Left hindlimb (tissue), 1 donor: ENCODE measurements at regions not wholly inside any gene's neighbourhood (a gene's known extent, or its start where the extent isn't known, plus 50 kb on each side); places are given as distances from the start of the nearest gene placed in this dataset.
A peak's percentile ranks its signal among the peaks of the same experiment; 100 is the strongest.

Source experiments
- DNase-seq: peaks from one replicate; pipeline ENCODE4 v3.0.0-alpha.2; 2018

DNA sequence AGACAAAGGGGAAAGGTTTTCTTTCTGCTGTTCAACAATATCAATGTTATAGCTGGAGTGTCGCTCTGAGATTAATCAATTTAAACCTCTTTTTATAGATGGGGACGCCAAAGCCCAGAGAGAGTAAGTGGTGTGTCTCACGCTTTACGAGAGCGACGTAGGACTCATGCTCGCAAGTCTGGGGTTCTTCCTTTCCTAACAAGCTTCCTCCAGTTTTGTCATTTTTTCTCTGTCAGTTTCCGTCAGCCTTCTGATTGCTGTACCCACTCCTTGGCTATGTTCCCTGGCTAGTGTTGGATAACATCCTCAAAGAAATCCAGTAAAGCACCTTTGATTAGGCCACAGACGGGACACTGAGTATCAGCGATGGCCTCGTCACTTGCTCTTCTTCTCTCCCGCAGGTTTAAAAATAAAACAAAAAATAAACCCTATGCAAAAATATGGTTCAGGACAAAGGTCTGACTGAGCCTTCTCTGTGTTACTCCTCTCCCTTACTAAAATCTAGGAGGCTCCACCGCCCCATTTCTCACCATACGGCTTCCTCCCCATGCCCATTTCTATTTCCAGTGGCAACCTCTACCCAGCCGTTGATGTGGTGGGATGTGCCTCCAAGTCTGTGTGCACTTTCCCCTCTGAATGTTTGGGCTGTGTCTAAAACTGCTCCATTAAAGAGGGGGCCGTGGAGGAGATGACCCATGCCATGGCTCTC is 172.7 kb upstream of the PARP11 start:
- DNase-seq: no peak

DNA sequence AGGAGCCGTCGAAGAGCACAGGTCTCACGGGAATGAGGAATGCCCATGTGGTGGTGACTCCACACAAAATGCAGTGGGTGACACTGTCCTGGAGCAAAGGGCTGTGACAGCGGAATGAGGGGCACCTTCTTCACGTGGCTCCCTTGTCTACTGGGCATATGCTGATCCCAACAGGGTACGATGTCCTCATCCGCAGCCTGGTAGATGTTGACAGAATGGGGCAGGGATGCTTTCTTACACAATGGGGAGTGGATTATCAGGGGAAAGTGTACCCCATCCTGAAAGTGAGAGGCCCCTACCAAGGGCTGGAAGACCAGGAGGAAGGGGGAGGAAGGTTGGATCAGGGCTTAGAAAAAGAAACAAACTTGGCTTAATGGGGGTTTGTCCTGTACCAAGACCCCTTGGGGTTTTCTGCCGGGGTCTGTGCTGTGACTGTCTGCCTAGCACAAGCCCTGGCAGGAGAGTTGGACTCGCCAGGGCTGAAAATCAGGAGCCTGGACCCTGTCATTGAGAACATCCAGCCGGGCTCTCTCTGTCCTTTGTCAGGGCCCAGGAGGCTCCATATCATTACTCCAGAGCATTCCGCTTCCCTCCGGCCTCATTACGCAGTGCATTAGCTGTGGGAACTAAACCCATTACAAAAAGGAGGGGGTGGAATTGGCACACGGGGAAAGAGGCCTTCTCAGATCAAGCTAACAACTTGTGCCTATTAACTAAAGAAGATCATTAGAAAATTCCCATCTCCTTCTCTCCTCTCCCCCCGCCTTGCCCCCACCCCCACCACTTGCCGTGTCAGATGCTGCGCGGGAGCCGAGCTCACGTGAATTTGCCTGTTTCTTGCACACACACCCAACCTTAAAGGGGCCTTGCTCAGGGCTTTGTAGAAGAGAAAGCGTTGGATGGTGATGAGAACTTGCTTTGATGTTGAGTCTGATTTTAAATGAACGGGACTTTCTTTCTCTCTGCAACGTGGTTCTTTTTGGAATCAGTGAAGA is 171.8 kb upstream of the PARP11 start:
- DNase-seq: no peak

- no peak for DNase-seq
Observed at GRCh38 chr12:4044101-4044500, 170.9 kb upstream of the PARP11 start.

DNA sequence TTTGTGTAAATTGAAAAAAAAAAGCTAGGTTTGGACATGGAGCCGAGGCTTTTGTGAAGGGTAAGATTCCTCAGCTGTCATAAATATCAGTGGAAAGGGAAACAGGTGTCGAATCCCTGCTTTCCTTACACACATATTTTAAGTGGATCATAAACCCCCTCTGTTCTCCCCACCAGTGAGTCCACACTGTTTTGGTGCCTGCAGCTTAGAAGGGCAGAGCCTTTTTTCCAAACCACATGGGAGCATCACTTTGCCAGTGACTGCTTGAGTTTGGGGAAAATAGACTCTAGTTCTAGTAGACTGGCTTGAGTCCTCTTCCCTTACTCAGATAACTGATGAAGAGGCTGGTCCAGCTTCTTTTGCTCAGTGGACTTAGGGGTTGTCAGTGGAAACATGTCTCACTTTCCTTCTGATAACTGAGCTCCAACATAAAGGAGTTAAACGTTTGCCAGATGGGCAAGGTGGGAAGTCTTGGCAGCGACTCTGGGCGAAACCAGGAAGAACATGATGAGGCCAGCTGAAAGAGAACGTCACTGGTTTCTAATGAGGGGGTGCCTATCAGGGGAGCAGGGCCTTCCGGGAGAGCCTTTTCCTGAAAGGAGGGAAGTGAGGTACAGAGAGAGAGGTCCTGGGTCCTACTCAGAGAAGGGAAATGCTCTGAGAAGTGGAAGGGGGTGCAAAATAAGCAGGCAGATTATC is 168.1 kb upstream of the PARP11 start:
- no peak for DNase-seq

DNA sequence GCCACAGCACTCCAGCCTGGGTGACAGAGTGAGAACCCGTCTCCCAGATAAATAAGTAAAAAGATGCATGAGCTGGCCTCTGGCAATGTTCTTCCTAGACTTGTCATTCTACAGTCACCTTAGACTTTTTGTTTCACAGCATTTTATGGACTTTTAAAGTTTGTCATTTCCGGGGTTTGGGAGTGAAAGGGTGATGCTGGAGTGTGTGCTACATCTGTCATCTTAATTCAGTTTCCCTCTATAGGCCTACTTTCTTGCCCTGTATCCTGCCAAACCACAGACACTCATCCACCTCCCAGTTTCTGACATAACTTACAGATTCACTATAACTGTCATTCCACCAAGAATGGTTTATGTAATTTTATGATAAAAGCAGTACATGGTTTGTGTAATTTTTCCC is 166.7 kb upstream of the PARP11 start:
- DNase-seq: no peak

DNA sequence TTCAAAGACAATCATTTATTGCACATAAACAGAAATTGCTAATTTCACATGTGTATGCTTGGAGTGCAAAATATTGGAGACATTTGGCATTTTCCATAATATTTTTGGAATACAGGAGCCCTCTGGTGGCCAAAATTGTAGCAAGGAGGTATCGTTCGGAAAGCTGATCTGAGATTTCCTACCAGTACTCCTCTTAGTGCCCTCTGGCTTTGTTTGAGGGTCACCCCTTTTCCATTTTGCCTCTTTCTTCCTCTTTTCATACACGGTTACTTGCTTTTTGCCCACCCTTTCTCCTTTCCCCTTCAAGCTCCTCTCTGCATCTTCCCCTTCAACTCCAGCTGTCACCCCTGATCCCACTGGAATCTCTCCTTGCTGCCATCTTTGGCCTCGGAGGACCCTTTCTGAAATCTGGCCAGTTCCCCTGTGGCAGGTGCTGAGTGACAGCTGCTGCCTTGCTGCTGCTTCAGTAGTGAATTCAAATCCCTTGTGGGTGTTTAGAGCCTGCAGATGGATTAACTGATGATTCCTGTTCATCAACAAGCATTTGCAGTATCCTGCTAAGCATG is 164.6 kb upstream of the PARP11 start:
- peak; percentile 64 for DNase-seq

GRCh38 chr12:4036671-4037271 is 163.6 kb upstream of the PARP11 start:
- no peak for DNase-seq

DNA sequence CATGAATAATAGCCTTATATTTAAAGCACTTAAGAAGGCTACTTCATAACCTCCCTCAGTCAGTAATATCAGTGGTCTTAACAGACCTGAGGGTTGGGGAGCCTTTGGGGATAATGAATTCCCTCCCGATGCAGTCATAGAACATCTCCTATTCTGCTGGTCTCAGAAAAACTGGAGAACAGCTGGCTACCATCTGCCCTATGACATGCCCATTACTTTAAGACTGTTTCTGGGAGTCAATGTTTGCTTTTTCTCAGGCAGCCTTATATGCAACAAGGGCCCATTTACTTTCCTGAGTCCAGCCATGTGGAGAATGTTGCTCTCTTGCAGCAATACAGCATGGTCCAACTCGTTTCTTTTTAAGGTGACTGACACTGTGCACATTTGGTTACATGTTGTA is 161.7 kb upstream of the PARP11 start:
- DNase-seq: no peak

DNA sequence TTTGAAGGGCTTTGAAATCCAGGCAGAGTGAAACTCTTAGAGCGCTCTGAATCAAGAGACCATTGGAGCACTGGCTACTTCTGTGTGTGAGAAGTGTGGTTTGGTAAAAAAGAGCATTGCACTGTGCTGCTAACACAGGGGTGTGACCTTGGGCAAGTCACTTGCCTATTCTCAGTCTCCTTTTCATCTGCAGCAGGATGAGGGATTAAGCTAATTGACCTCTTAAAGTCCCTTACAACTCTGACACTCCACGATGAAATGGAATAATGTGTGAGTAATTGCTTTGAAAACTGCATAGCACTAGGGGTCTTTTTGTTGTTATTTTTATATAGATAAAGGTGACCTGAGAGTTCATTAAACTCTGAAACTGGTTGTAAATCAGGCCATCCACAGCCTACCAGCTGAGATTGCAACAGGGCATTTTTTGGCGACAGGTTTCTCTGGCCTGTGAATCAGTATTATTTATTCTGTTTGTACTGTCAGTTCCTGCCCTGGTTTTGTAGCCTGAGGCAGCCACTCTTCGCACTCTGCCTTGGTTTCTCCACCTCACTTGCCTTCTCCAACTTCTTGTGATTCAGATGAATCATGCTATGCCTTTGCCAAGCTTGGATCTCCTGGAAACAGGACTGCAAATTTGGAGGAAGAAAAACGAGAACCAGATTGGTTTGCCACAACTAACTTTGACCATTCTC is 159.9 kb upstream of the PARP11 start:
- DNase-seq: no peak

DNA sequence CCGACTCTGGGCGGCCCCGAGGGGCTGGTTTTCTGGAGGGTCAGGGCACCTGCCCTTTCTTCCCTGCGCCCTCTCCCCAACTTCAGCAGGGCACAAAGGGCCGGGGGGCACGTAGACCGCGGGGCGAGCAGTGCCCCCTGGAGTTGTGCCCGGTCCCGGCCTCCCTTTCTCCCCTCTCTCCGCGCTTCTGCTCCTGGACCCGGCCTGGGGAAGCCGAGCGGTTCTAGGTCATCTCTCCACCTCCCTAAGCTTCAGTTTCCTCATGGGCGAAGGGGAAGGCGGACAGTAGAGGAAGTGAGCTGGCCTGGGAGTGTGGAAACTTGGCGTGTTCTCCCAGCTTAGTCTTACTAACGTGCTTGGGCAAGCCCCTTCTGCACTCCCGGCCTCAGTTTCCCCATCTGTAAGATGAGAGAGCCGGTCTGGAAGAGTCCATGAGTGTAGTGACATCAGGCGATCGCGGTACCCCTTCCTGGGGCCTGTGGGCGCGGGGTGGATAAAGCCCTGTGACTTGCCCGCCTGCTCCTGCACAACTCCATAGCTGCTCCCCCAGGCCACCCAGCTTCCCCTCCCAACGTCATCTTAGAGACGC is 158.6 kb upstream of the PARP11 start:
- no peak for DNase-seq

- peak; percentile 94 for DNase-seq
Observed at GRCh38 chr12:4030929-4031702, 157.9 kb upstream of the PARP11 start.

DNA sequence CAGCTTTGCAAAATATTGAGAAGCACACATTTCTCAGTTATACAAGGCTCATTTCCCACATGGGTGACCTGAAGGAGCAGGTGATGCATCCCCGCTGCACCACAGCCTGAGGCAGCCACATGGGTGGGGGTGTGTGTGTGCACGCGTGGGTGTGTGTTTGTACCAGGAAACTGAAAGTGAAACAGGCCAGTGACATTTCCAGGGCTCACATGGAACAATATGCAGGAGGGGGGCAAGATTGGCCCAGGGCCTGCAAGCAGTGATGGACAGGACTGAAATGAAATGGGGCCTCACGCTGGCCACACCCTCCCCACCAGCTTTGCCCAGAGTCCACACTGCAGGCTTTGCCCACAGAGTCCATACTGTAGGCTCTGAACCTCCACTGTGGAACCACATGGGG is 154.2 kb upstream of the PARP11 start:
- DNase-seq: no peak

- no peak for DNase-seq
Observed at GRCh38 chr12:4026517-4026916, 153.3 kb upstream of the PARP11 start.

- DNase-seq: no peak
Observed at GRCh38 chr12:4026020-4026358, 152.8 kb upstream of the PARP11 start.

DNA sequence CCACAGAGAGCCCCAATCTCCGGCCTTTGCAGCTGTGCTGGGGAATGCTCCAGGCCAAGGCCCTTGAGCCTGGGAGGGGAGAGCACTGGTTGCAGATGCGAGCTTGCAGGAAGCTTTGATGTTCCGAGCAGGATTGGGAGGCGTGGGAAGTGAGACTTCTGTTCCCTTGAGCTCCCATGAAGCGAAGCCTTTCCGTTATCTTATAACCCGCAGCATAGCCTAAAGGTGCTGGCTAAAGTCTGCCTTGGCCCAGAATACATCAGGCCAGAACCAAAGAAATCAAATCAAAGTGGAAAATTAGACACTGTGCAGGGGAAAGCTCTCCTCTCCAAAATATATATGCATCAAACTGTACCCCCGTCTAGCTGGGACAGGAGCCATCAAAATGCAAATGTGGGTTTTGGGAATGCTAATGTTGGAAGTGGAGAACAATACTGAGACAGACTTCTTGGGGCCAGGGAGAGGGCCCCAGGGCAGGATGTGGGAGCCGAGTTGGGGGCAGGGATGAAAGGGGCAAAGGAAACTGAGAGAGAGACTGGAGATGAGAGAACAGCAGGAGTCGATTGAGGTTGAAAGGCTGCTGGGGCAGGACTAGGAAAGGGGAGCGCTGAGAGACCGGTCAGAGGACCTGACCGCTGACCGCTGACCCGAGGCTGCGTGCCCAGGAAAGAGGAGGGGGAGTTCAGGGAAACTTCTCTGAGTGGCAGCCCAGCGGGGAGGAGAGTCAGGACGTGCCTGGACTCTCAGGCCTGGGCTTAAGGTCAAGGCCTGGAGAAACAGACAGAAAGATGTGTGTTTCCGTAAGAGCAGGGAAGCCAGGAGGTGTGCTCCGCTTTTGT is 152.2 kb upstream of the PARP11 start:
- DNase-seq: peak; percentile 57

DNA sequence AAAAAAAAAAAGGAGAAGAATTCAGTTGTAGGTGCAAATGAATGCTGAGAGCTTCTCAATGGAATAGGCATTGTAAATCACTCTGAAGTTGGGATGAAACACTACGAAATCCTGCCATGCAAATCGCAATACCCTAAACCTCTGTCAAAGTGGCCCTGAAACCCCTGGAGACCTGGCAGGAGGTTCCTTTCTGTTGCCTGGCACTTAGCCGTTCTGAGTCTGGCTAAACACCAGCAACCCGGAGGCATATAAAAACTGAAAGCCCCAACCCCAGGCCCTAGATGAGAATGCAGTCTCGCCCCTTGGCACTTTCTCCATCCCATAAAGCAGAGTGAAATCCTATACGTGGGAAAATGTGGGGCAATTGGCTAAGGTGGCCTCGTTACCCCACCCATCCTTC is 151.5 kb upstream of the PARP11 start:
- no peak for DNase-seq

DNA sequence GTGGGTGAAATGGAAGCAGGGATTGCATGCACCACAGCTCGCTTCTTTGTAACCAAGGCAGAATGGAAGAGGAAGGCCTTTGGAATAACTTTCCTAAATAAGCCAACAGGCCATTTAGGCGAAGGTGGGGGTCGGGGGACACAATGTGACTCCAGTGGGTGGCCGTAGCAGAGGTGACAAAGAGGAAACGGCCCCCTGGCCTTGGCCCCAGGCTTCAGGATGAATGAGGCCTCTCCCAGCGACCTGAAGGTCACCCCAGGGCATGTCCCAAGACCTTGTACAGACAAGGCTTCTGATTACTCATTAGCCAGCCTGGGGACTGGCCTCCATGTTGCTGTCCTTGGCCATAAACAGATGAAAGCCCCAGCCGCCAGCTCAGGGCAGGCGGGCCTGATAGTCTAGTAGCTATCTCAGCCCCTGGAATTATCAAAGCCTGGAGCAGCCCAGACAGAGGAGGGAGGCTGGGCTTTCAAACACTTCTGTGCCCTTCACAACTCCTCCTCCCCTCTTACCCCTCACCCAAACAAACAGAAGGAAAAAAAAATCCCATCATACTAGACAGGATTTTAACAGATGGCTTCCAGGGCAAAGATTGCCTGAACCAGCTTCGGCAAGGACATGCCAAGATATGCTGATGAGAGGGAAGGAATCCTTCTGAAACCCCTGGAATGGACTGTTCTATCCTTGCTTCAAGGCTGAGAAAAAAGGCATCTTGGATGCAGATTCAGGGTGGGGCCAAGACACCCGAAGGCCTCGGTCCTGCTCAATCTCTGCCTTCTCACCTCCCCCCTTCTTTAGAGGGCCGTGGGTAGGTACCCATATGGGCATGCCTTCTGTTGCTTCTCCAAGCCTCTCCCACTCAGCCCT is 142.3 kb upstream of the PARP11 start:
- no peak for DNase-seq

- no peak for DNase-seq
Observed at GRCh38 chr12:4014858-4015224, 141.6 kb upstream of the PARP11 start.

DNA sequence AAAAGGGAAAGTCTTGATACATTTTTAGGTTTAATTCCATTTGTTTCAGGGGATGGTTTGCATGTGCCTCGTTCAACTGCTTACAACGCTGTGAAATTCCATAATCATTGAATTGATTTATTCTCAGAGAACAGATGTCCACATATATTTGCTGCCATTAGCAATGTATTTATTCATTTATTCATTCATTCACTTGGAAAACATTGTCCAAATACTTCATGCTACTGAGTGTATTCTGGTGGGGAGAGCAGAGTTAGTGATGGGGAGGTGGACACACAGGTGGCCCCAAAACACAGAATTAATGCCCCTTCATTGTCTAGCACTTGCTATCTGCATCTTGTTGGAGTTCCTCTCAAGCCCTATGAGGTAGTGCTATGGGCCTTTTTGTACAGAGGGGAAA is 141.2 kb upstream of the PARP11 start:
- no peak for DNase-seq
